Stimulated activated naive CD8-positive, alpha-beta T cell treated with anti-CD3 and anti-CD28 coated beads, Interleukin-15, amount 100 ng/mL, for 72 hours (primary cell): ENCODE measurements at regions not wholly inside any gene's neighbourhood (a gene's known extent, or its start where the extent isn't known, plus 50 kb on each side); places are given as distances from the start of the nearest gene placed in this dataset.

Source experiments
- ATAC-seq: fragments of 150-1000 bp; cut with Tn5 transposase; 2 replicates; pipeline ENCODE4 v1.10.0; 2021; ENCODE audit warnings: mild to moderate bottlenecking, moderate library complexity
- DNase-seq, 2 donors: peaks; one replicate each; pipeline ENCODE4 v3.0.0; 2021 to 2022
- H3K27ac Mint-ChIP-seq, 2 donors: one replicate each; pipeline ENCODE4 v1.8.0; 2022; ENCODE audit warnings: mild to moderate bottlenecking in 2 of 2, mixed read lengths in 2 of 2, moderate library complexity in 2 of 2
- H3K27me3 Mint-ChIP-seq: one replicate; pipeline ENCODE4 v1.8.0; 2022; ENCODE audit warnings: mixed read lengths
- H3K4me1 Mint-ChIP-seq: one replicate; pipeline ENCODE4 v1.8.0; 2022; ENCODE audit warnings: mild to moderate bottlenecking, mixed read lengths
- H3K4me3 Mint-ChIP-seq, 2 donors: one replicate each; pipeline ENCODE4 v1.8.0; 2022; ENCODE audit warnings: mild to moderate bottlenecking in 2 of 2, mixed read lengths in 2 of 2, moderate library complexity in 1 of 2
- H3K9me3 Mint-ChIP-seq, 2 donors: one replicate each; pipeline ENCODE4 v1.8.0; 2022; ENCODE audit warnings: mixed read lengths in 2 of 2

- no peaks in the 10 kb centered on the region for H3K9me3 Mint-ChIP-seq
- DNase-seq = no peak
- no peak overlapping the region for H3K27ac Mint-ChIP-seq
- H3K4me3 Mint-ChIP-seq = no peak overlapping the region
- ATAC-seq = no peak
- no peaks in the 10 kb centered on the region for H3K4me1 Mint-ChIP-seq
- no peaks in the 10 kb centered on the region for H3K27me3 Mint-ChIP-seq
These were observed 422.2 kb downstream of the KLF5 start for GRCh38 chr13:73480779-73481559.

- Mint-ChIP-seq H3K4me3 (no peak overlapping the region), H3K27ac (no peak overlapping the region), H3K27me3 (no peaks in the 10 kb centered on the region), H3K4me1 (no peaks in the 10 kb centered on the region), H3K9me3 (no peaks in the 10 kb centered on the region)
- ATAC-seq (no peak), DNase-seq (no peak)
These were observed 421.1 kb downstream of the KLF5 start for GRCh38 chr13:73479856-73480255.

- DNase-seq = no peak
- Mint-ChIP-seq H3K9me3 (no peaks in the 10 kb centered on the region), H3K4me1 (no peaks in the 10 kb centered on the region), H3K27ac (no peak overlapping the region), H3K4me3 (no peak overlapping the region), H3K27me3 (no peaks in the 10 kb centered on the region)
- no peak for ATAC-seq
These were observed 420.5 kb downstream of the KLF5 start for GRCh38 chr13:73479351-73479750.

- no peak overlapping the region for H3K4me3 Mint-ChIP-seq
- H3K9me3 Mint-ChIP-seq = no peaks in the 10 kb centered on the region
- H3K27me3 Mint-ChIP-seq = no peaks in the 10 kb centered on the region
- ATAC-seq = no peak
- no peak for DNase-seq
- H3K27ac Mint-ChIP-seq = no peak overlapping the region
- H3K4me1 Mint-ChIP-seq = no peaks in the 10 kb centered on the region
These were observed 418.6 kb downstream of the KLF5 start for GRCh38 chr13:73477441-73477840.

GRCh38 chr13:73473016-73473415 lies 414.2 kb downstream of the KLF5 start:
- H3K4me3 Mint-ChIP-seq = no peak overlapping the region
- no peak overlapping the region for H3K27ac Mint-ChIP-seq
- ATAC-seq = no peak
- DNase-seq = no peak
- no peaks in the 10 kb centered on the region for H3K27me3 Mint-ChIP-seq
- peaks cover 0 to 4% of the 10 kb centered on the region in 2 donors for H3K9me3 Mint-ChIP-seq
- H3K4me1 Mint-ChIP-seq = no peaks in the 10 kb centered on the region

- no peaks in the 10 kb centered on the region for H3K27me3 Mint-ChIP-seq
- no peak overlapping the region for H3K4me3 Mint-ChIP-seq
- peaks cover 0 to 4% of the 10 kb centered on the region in 2 donors for H3K9me3 Mint-ChIP-seq
- no peak overlapping the region for H3K27ac Mint-ChIP-seq
- ATAC-seq (no peak), DNase-seq (no peak)
- no peaks in the 10 kb centered on the region for H3K4me1 Mint-ChIP-seq
These were observed 408.3 kb downstream of the KLF5 start for GRCh38 chr13:73467125-73467524.

- Mint-ChIP-seq H3K4me1 (no peaks in the 10 kb centered on the region), H3K27ac (no peak overlapping the region), H3K27me3 (no peaks in the 10 kb centered on the region), H3K4me3 (no peak overlapping the region), H3K9me3 (peaks cover 0 to 4% of the 10 kb centered on the region in 2 donors)
- DNase-seq (no peak), ATAC-seq (no peak)
These were observed 407.8 kb downstream of the KLF5 start for GRCh38 chr13:73466561-73466960.

- no peak for DNase-seq
- Mint-ChIP-seq H3K27me3 (no peaks in the 10 kb centered on the region), H3K27ac (no peak overlapping the region), H3K4me3 (no peak overlapping the region), H3K9me3 (no peaks in the 10 kb centered on the region), H3K4me1 (no peaks in the 10 kb centered on the region)
- ATAC-seq = no peak
These were observed 406.8 kb downstream of the KLF5 start for GRCh38 chr13:73465617-73465971.

GRCh38 chr13:73464758-73465616 lies 406.2 kb downstream of the KLF5 start:
- Mint-ChIP-seq H3K9me3 (peaks cover 0 to 5% of the 10 kb centered on the region in 2 donors), H3K4me3 (no peak overlapping the region), H3K27ac (no peak overlapping the region), H3K4me1 (no peaks in the 10 kb centered on the region), H3K27me3 (peaks cover 6% of the 10 kb centered on the region)
- DNase-seq (no peak), ATAC-seq (no peak)

GRCh38 chr13:73462241-73462640 lies 403.4 kb downstream of the KLF5 start:
- DNase-seq (no peak), ATAC-seq (no peak)
- Mint-ChIP-seq H3K9me3 (peaks cover 14 to 15% of the 10 kb centered on the region in 2 donors), H3K4me1 (no peaks in the 10 kb centered on the region), H3K4me3 (no peak overlapping the region), H3K27me3 (peaks cover 7% of the 10 kb centered on the region), H3K27ac (no peak overlapping the region)

- ATAC-seq = no peak
- Mint-ChIP-seq H3K27me3 (no peaks in the 10 kb centered on the region), H3K4me3 (no peak overlapping the region)
These were observed 392.6 kb downstream of the KLF5 start for GRCh38 chr13:73451221-73452029.

GRCh38 chr13:73450583-73450982 lies 391.8 kb downstream of the KLF5 start:
- Mint-ChIP-seq H3K9me3 (peaks cover 0 to 6% of the 10 kb centered on the region in 2 donors), H3K27me3 (no peaks in the 10 kb centered on the region), H3K27ac (no peak overlapping the region), H3K4me3 (no peak overlapping the region), H3K4me1 (peaks cover 5% of the 10 kb centered on the region)
- ATAC-seq (no peak), DNase-seq (no peak)

More at GRCh38 chr13:73451221-73452029, 392.6 kb downstream of the KLF5 start:
- Mint-ChIP-seq H3K27ac (no peak overlapping the region), H3K4me1 (peaks cover 5% of the 10 kb centered on the region), H3K9me3 (peaks cover 0 to 9% of the 10 kb centered on the region in 2 donors)
- no peak for DNase-seq

GRCh38 chr13:73449252-73449651 lies 390.4 kb downstream of the KLF5 start:
- Mint-ChIP-seq H3K4me1 (peaks cover 5% of the 10 kb centered on the region), H3K27me3 (no peaks in the 10 kb centered on the region), H3K27ac (no peak overlapping the region), H3K4me3 (no peak overlapping the region), H3K9me3 (peaks cover 4 to 19% of the 10 kb centered on the region in 2 donors)
- no peak for ATAC-seq
- DNase-seq = no peak

- Mint-ChIP-seq H3K9me3 (peaks cover 28 to 37% of the 10 kb centered on the region in 2 donors), H3K4me1 (no peaks in the 10 kb centered on the region), H3K4me3 (no peak overlapping the region), H3K27ac (no peak overlapping the region), H3K27me3 (no peaks in the 10 kb centered on the region)
- no peak for DNase-seq
- no peak for ATAC-seq
These were observed 381.6 kb downstream of the KLF5 start for GRCh38 chr13:73440296-73440895.

GRCh38 chr13:73433890-73434289 lies 375.1 kb downstream of the KLF5 start:
- no peaks in the 10 kb centered on the region for H3K4me1 Mint-ChIP-seq
- peaks cover 12 to 23% of the 10 kb centered on the region in 2 donors for H3K9me3 Mint-ChIP-seq
- H3K4me3 Mint-ChIP-seq = no peak overlapping the region
- ATAC-seq (no peak), DNase-seq (no peak)
- no peaks in the 10 kb centered on the region for H3K27me3 Mint-ChIP-seq
- no peak overlapping the region for H3K27ac Mint-ChIP-seq
